ENCODE measurements at regions not wholly inside any gene's neighbourhood (a gene's known extent, or its start where the extent isn't known, plus 50 kb on each side); places are given as distances from the start of the nearest gene placed in this dataset.

DNA sequence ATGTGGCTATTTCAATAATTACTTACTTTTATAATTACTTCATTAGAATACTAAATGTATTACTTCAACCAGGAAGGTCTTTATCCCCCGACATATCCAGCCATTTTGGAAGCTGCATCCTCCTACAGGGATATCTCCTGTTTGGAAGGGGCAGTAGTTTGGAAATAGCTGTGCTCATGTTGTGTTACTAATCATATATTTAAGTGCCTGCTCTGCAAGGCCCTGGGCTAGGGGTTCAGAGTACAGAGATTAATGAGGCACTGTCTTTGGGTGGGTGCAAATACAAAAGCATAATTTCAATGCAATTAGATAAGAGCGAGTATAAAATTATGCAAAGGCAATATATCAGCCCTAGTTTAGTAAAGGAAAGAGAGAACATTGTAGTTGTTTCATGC is 146.3 kb upstream of the RARB start:
- no peaks in the 10 kb centered on the region for H3K36me3 Mint-ChIP-seq
- no peaks in the 10 kb centered on the region for H3K27me3 Mint-ChIP-seq
- H3K9me3 Mint-ChIP-seq = peaks cover 0 to 14% (median 3%) of the 10 kb centered on the region in 7 donors
- ATAC-seq (ENCODE audit: low read depth in 2 of 2) (no peak), DNase-seq (no peak)
- H3K27ac Mint-ChIP-seq = no peak overlapping the region
- H3K4me3 Mint-ChIP-seq = no peak overlapping the region
- no peaks in the 10 kb centered on the region for H3K4me1 Mint-ChIP-seq

DNA sequence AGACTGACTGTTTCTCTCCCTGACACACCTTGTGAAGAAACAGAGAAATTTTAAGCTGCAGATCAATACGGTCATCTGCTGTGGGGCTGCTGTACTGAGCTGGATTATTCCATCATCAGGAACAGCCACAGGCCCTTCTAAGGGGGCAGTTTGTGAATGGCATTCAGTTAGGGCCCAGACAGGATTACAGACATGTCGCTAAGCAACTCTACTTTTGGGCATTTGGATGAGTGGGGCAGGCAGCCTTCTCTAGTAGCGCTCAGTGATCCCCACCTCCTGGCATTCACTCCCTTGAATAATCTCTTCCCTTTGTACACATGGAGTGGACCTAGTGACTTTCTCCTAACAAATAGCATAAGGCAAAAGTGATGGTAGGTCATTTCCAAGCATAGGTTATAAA is 144.4 kb upstream of the RARB start:
- no peak for DNase-seq
- no peaks in the 10 kb centered on the region for H3K27me3 Mint-ChIP-seq
- H3K4me3 Mint-ChIP-seq = no peak overlapping the region
- no peaks in the 10 kb centered on the region for H3K4me1 Mint-ChIP-seq
- ATAC-seq (ENCODE audit: low read depth in 2 of 2) = no peak
- peaks cover 0 to 8% (median 3%) of the 10 kb centered on the region in 7 donors for H3K9me3 Mint-ChIP-seq
- H3K36me3 Mint-ChIP-seq = no peaks in the 10 kb centered on the region
- no peak overlapping the region for H3K27ac Mint-ChIP-seq

DNA sequence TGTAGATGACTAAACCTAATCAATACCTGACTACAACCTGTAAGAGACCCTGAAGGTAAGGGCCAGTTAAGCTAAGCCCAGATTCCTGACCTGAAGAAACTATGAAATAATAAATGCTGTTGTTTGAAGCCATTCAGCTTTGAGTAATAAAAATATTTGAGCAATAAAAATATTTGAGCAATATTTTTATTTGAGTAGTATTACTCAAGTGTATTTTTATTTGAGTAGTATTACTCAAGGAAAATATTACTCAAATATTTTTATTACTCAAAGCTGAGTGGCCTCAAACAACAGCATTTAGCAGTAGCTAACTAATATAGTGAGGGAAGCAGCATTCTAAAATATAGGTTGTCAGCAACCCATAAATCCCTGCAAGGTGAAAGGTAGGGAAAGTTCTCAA is 143.8 kb upstream of the RARB start:
- Mint-ChIP-seq H3K9me3 (peaks cover 0 to 8% (median 3%) of the 10 kb centered on the region in 7 donors), H3K36me3 (no peaks in the 10 kb centered on the region), H3K4me3 (no peak overlapping the region), H3K27me3 (no peaks in the 10 kb centered on the region), H3K27ac (no peak overlapping the region), H3K4me1 (no peaks in the 10 kb centered on the region)
- no peak for ATAC-seq (ENCODE audit: low read depth in 2 of 2)
- no peak for DNase-seq

DNA sequence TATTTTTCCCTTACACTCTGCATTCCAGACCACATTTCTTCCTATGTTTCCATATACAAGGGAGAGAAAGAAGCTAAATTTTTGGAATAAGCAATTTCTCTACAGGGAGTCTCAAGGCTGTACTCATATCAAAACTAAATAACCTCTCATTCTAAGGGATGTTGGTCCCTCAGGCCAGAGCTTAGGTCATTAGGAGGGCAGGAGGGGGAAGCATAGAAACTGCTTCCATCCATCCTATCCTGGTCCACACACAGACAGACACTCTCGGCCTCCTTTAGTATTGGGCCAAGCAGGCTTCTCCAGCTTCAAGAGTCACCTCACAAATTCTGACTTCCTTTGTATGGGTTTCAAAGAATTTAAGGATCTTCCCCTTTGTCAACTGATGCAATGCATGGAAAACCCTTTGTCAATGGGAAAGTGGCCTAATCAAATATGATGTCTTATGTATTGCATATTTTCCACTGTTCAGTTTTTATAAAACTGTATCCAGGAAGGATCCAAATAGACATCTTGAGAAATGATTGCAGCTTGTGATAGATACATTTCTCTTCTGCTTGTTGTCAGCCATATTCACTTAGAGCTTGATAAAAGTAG is 140.7 kb upstream of the RARB start:
- peaks cover 0 to 9% (median 2%) of the 10 kb centered on the region in 7 donors for H3K9me3 Mint-ChIP-seq
- H3K27me3 Mint-ChIP-seq = no peaks in the 10 kb centered on the region
- no peak for DNase-seq
- no peak overlapping the region for H3K27ac Mint-ChIP-seq
- no peaks in the 10 kb centered on the region for H3K36me3 Mint-ChIP-seq
- no peak for ATAC-seq (ENCODE audit: low read depth in 2 of 2)
- no peaks in the 10 kb centered on the region for H3K4me1 Mint-ChIP-seq
- H3K4me3 Mint-ChIP-seq = no peak overlapping the region

DNA sequence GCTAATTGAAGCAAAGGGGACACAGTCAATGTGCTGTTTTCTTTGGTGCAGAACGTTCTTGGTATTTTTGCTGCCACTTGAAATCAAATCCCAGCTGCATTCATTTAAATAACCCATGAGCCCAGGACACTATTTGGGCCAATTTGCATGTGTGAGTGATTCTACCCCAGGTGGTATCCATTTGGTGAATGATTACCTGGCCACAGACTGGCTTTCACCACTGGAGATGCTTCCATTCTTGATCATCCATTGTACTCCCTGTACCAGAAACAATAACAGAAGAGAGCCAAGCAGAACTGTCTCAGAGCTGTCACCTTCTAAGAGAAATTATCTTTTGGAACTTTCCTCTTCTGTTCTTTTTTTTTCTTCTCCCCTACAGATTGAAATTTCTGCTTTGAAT is 139.7 kb upstream of the RARB start:
- Mint-ChIP-seq H3K9me3 (peaks cover 0 to 9% (median 2%) of the 10 kb centered on the region in 7 donors), H3K4me1 (no peaks in the 10 kb centered on the region), H3K36me3 (no peaks in the 10 kb centered on the region), H3K27me3 (no peaks in the 10 kb centered on the region), H3K27ac (no peak overlapping the region), H3K4me3 (no peak overlapping the region)
- DNase-seq = no peak
- ATAC-seq (ENCODE audit: low read depth in 2 of 2) = no peak

DNA sequence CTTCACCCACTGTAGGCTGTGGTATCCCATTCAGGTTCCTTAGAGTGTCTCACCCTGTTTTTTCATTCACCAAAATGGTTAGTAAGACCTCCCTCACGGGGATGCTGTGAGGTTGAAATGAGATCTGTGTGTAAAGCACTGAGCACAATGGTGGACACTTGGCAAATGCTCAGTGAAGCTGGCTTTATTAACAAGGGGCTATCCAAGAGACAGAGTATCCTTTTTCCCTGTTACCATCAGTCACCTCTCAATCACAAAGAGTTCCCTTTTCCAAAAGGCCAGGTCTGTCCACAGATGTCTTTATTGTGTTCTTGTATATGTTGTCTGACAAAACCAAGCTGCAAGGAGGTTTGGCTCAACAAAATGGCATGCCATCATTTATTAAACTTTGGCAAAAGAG is 138.9 kb upstream of the RARB start:
- Mint-ChIP-seq H3K4me3 (no peak overlapping the region), H3K36me3 (no peaks in the 10 kb centered on the region), H3K9me3 (peaks cover 0 to 6% (median 3%) of the 10 kb centered on the region in 7 donors), H3K4me1 (no peaks in the 10 kb centered on the region), H3K27ac (no peak overlapping the region), H3K27me3 (no peaks in the 10 kb centered on the region)
- DNase-seq = no peak
- no peak for ATAC-seq (ENCODE audit: low read depth in 2 of 2)

DNA sequence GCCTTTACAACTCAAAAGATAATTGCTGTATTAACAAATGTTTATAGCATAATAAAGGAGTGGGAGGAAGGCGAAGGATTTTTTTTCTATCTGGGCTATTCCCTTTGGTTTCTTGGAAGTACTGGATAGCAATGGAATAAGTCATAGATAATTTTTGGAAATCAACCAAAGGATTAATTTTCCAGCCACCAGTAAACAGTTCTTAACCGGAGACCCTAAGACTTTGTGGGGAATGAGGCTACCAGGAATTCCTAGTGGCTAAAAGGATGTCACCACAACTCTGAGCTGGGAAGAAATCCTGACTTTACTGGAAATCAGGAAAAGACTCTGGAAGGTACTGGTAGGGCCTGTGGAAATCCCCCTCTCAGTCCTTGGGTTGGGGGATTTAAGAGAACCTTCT is 138.4 kb upstream of the RARB start:
- no peak for ATAC-seq (ENCODE audit: low read depth in 2 of 2)
- Mint-ChIP-seq H3K9me3 (peaks cover 0 to 6% (median 3%) of the 10 kb centered on the region in 7 donors), H3K27ac (no peak overlapping the region), H3K4me1 (no peaks in the 10 kb centered on the region), H3K36me3 (no peaks in the 10 kb centered on the region), H3K27me3 (no peaks in the 10 kb centered on the region), H3K4me3 (no peak overlapping the region)
- DNase-seq = no peak

DNA sequence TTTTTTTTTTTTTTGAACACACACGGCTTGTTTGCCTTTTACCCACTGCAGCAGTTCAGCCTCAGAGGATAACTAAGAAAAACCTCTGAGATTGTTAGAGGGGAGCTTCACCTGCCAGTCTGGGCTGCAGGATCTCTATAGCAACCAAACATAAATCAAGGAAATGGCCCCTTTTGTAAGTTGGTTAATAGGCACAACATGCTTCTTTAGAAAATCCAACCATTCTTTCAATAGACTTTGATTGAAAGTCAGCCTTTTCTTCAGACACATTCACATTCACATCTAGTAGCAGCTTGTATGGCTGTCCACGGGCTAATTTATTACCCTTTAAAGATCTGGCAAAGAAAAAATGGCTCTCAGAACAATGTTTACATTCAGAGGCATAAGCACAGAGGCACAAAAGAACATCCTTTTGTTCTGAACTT is 136.6 kb upstream of the RARB start:
- peaks cover 0 to 6% (median 2%) of the 10 kb centered on the region in 7 donors for H3K9me3 Mint-ChIP-seq
- no peak overlapping the region for H3K27ac Mint-ChIP-seq
- H3K4me3 Mint-ChIP-seq = no peak overlapping the region
- H3K27me3 Mint-ChIP-seq = no peaks in the 10 kb centered on the region
- ATAC-seq (ENCODE audit: low read depth in 2 of 2) = no peak
- no peaks in the 10 kb centered on the region for H3K4me1 Mint-ChIP-seq
- no peaks in the 10 kb centered on the region for H3K36me3 Mint-ChIP-seq
- no peak for DNase-seq

DNA sequence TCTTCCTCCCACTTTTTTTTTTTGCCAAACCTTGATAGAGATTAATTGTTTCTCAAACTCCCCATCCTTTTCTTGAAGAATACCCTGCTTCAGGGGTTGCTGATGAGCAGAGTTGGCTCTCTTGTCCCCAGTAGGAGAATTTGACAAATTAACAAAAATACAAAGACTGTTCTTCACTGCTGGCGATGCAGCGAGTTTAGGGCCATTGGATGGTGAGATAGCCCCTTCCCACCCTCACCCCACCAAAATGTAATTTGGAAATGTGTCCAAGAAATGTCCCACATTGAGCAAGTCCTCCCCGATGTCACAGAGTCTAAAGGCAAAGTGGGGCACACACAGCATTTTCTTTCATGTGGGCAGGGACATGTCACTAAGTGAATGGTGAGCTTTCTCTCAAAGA is 136.0 kb upstream of the RARB start:
- no peak overlapping the region for H3K4me3 Mint-ChIP-seq
- H3K4me1 Mint-ChIP-seq = no peaks in the 10 kb centered on the region
- ATAC-seq (ENCODE audit: low read depth in 2 of 2) (no peak), DNase-seq (no peak)
- no peaks in the 10 kb centered on the region for H3K36me3 Mint-ChIP-seq
- H3K27me3 Mint-ChIP-seq = no peaks in the 10 kb centered on the region
- peaks cover 0 to 6% (median 2%) of the 10 kb centered on the region in 7 donors for H3K9me3 Mint-ChIP-seq
- H3K27ac Mint-ChIP-seq = no peak overlapping the region

DNA sequence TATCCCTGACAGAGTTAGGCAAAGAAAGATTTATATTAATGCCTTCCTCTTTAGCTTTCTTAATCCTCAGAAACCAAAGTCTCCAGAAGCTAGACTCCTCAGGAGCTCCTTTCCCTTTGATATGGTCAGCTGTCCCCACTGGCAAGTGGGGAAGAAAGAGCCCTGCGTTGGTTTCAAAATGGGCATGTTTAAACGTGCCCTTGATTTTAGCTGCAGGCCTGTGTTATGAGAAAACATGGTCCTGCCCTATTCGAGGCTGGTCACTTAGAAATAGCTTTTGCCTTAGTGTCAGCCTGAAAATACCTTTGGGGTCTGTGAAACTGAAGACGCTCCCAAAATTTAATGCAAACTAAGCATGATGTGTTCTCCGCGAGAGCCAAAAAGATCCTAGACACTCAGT is 135.5 kb upstream of the RARB start:
- Mint-ChIP-seq H3K27ac (peak overlapping the region in 1 of 6 donors; percentile 18), H3K4me3 (no peak overlapping the region), H3K4me1 (no peaks in the 10 kb centered on the region), H3K9me3 (peaks cover 0 to 5% (median 2%) of the 10 kb centered on the region in 7 donors), H3K27me3 (no peaks in the 10 kb centered on the region), H3K36me3 (no peaks in the 10 kb centered on the region)
- no peak for ATAC-seq (ENCODE audit: low read depth in 2 of 2)
- no peak for DNase-seq

DNA sequence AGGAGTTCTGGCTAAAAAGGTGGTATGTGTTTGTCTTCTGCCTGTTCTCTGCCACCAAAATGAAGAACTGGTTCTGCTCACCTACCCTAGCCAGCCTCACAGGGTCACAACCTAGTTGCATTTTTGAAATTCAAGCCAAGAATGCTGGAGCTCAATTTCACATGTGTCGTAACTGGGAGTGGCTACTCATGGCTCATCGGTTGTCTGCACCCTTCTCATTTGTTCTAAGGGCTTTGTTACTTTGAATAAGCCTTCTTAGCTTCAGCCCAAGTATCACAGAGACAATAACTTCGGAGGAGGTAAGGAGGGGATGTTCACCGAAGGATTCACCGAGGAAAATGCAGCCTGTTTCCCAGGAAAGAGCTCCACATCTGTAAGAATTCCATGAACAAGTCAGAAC is 134.3 kb upstream of the RARB start:
- Mint-ChIP-seq H3K36me3 (no peaks in the 10 kb centered on the region), H3K27ac (no peak overlapping the region), H3K9me3 (peaks cover 0 to 5% (median under 1%) of the 10 kb centered on the region in 7 donors), H3K27me3 (no peaks in the 10 kb centered on the region), H3K4me3 (no peak overlapping the region), H3K4me1 (no peaks in the 10 kb centered on the region)
- DNase-seq (no peak), ATAC-seq (ENCODE audit: low read depth in 2 of 2) (no peak)

DNA sequence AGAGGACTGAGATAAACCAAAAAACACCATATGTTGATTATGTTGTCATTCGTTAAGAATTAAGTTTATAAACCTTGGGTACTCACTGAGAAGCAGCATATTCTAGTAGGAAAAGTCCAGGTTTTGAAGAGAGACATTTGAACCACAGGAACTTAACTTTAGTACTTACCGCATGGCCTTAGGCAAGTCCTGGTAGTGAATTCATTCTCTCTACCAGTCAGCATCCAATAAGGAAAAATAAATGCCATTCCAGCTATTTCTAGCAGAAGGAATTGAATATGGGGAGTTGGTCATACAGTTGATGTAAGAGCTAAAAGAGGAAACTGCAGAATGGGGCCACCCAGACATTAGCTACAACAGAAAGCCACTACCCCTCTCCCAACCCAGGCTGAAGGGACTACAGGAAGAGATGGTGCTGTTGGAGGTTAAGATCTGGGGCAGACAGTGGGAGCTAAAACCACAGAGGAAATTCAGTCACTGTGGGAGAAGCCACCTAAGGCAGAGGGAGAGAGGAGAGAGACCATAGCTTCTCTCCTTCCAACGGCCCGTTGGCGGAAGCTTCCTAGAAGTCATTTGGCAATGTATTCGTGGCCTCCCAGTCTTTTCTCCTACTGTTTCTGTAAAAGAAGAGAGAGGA is 133.8 kb upstream of the RARB start:
- DNase-seq = no peak
- Mint-ChIP-seq H3K9me3 (peaks cover 0 to 5% (median 0%) of the 10 kb centered on the region in 7 donors), H3K27me3 (no peaks in the 10 kb centered on the region), H3K27ac (no peak overlapping the region), H3K4me1 (no peaks in the 10 kb centered on the region), H3K36me3 (no peaks in the 10 kb centered on the region), H3K4me3 (no peak overlapping the region)
- no peak for ATAC-seq (ENCODE audit: low read depth in 2 of 2)

DNA sequence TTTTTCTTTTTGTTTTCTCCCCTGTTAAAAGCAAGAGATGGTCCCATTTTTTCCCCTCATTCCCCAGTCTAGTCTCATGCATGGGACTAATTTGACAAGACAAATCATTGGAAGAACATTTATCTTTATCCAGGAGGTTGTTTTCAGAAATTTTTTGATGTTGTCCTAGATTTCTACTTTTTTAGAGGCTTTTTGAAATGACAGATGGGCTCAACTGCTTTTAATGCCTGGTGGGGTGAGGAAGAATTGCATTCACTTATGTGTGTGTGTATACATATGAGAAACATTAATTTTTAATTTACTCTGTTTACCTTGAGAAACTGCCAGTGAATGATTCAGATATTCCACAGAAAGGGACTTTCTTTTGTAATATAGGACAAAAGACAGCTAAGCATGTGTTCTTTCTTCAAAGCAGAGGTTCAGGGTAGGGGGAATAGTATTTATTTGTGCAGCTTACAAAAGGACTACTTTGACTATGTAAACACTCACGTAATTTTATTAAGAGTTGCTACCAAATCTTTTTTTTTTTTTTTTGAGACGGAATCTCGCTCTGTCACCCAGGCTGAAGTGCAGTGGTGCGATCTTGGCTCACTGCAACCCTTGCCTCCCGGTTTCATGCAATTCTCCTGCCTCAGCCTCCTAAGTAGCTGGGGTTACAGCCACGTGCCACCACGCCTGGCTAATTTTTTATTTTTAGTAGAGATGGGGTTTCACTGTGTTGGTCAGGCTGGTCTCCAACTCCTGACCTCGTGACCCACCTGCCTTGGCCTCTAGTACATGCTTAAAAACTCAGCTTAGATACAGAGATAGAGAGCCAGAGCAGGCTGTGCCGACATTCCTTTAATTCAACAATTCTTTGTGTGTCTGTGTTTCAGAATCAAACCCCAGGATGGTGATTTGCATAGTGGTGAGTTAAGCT is 130.1 kb upstream of the RARB start:
- Mint-ChIP-seq H3K27ac (no peak overlapping the region), H3K9me3 (peaks cover 0 to 5% (median 0%) of the 10 kb centered on the region in 7 donors), H3K4me1 (no peaks in the 10 kb centered on the region), H3K36me3 (no peaks in the 10 kb centered on the region), H3K4me3 (no peak overlapping the region), H3K27me3 (no peaks in the 10 kb centered on the region)
- no peak for ATAC-seq (ENCODE audit: low read depth in 2 of 2)
- DNase-seq = no peak

DNA sequence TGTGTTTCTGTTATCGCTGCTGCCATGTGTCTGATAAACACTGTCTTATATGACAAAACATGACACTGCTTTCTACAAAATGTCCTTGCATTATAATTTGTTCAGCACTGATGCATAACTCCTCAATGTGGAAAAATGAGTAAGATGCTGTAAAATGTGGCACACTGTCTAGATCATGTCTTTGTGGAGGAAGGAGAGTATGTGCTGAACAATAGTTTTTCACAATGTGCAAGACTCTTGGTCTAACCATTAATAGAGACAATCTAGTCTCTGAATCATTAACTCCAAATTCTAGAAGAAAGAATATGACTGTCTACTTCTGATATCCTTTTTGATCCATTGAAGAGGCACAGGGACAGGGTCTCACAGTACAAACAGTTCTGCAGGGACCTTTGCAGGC is 127.9 kb upstream of the RARB start:
- Mint-ChIP-seq H3K27ac (no peak overlapping the region), H3K4me1 (no peaks in the 10 kb centered on the region), H3K4me3 (no peak overlapping the region), H3K27me3 (no peaks in the 10 kb centered on the region), H3K9me3 (peaks cover 0 to 5% (median 0%) of the 10 kb centered on the region in 7 donors), H3K36me3 (no peaks in the 10 kb centered on the region)
- DNase-seq (no peak), ATAC-seq (ENCODE audit: low read depth in 2 of 2) (no peak)
